GM13977 (cell line): ENCODE measurements at regions not wholly inside any gene's neighbourhood (a gene's known extent, or its start where the extent isn't known, plus 50 kb on each side); places are given as distances from the start of the nearest gene placed in this dataset.

Experiments
- DNase-seq: peaks from one replicate; pipeline ENCODE4 v3.0.0; 2012; ENCODE audit warnings: low spot score
- in situ Hi-C: fragments of 300-500 bp; cut with MboI; formaldehyde crosslinking; loops from one replicate; pipeline ENCODE4 v1.12.0; 2022; ENCODE audit warnings: low sequenced_read_pairs, low pct_unique_long_range_greater_than_20kb, mixed read lengths, inconsistent platforms; ENCODE audit not compliant: unreplicated experiment
- TF ChIP-seq, protein P1 (sequence below): IDR thresholded peaks from 2 replicates; pipeline ENCODE4 v1.5.1; 2012; ENCODE audit warnings: mild to moderate bottlenecking, control low read depth; ENCODE audit not compliant: insufficient read depth; ENCODE audit errors: extremely low read depth, missing control alignments

DNA sequence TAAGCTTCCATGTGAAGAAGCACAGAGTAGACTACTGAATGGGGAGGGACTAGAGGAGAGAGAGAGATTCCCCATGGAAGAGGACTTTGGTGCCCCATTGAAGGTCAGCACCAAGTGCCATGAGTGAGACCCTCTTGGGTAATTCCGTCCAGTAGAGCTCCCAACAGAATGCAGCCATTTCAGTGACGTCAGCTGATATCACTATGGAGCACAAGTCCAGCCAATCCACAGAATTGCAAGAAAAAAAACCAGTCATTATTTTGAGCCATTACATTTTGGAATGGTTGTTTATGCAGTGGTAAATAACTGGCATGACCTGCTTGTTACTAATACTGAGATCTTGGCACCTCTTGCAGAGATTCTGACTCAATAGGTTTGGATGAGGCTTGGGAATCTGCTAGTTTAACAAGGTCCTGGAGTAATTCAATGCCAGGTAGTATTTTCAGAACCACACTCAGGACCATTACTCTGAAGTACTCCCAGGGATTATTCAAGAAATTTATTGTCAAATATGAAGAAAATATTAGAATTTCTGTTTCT lies 52.6 kb upstream of the SP8 start:
- TF ChIP-seq, protein P1, sequence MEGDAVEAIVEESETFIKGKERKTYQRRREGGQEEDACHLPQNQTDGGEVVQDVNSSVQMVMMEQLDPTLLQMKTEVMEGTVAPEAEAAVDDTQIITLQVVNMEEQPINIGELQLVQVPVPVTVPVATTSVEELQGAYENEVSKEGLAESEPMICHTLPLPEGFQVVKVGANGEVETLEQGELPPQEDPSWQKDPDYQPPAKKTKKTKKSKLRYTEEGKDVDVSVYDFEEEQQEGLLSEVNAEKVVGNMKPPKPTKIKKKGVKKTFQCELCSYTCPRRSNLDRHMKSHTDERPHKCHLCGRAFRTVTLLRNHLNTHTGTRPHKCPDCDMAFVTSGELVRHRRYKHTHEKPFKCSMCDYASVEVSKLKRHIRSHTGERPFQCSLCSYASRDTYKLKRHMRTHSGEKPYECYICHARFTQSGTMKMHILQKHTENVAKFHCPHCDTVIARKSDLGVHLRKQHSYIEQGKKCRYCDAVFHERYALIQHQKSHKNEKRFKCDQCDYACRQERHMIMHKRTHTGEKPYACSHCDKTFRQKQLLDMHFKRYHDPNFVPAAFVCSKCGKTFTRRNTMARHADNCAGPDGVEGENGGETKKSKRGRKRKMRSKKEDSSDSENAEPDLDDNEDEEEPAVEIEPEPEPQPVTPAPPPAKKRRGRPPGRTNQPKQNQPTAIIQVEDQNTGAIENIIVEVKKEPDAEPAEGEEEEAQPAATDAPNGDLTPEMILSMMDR, result no peak
- in situ Hi-C loops, result no loop called here
- no peak for DNase-seq

DNA sequence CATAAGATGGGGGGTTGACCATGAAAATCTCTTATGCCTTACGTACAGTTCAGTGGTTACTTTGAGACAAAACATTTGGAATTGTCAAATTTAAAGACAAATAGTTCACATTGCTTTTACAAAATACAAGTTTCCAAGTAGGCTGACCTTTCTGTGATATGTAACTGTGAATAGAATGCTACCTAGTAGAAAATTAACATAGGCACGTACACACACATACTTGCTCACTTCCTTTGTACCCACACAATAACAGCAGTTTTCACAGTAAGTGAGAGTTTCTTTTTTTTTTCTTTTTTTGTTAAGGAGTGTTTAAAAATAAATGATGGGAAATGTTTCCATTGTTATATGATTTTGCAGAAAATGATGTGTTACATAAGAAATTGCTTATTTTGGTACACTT lies 53.3 kb upstream of the SP8 start:
- DNase-seq, result no peak
- TF ChIP-seq, protein P1, result no peak
- in situ Hi-C loops, result no loop called here

DNA sequence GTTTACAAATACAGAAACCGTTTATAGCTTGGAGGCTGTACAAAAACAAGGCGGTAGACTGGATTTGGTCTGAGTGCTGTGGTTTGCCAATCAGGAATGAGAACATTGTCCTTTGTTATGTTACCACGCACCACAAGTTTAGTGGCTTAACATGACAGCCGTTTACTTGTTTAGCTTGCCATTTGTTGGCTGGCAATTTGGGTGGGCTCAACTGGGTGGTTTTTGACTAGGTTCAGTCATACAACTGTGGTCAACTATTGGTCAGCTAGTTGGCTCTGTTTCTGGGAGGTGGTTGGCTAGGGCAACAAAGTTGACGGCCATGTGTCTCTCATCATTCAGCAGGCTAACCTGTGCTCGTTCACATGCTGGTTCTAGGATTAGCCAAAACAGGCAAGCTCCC lies 60.1 kb upstream of the SP8 start:
- TF ChIP-seq, protein P1, result no peak

DNA sequence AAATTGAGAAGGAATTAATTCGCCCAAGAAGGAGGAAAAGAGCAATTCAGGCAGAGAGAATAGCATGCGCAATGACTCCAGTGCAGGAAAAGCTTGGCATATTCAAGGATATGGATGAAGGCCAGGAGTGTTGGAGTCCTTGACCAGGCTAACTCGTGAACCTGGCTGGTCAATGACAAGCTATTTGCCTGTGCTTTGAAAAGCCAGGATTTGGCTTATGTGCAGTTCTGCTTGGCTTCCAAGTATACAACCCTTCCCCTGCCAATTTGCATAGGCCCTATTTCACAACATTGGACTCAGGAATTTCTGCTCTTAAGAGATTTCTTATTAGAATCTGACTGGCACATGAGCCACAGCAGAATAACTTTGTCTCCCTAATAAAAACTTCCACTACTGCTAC lies 72.3 kb upstream of the SP8 start:
- no peak for DNase-seq
- in situ Hi-C loops, result no loop called here
- TF ChIP-seq, protein P1, result no peak

More for the DNA sequence above, 60.1 kb upstream of the SP8 start:
- in situ Hi-C loops, result no loop called here
- no peak for DNase-seq

DNA sequence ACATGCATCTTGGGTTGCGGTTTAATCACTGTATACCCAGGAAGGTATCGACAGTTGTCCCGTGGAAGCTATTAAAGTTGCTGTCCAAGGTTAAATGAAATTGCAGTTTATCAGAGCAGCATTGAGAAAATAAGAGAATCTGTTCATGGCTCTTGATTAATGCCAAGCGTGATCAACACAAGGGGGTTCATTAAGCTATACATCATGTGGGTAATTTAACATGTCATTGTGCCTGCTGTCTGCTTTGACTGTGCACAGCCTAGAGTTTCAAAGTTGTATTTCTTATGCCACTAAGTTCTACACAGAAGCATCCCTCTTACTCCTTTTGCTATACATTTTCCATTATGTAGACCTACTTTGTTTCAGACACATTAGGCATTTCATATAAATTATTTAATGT lies 74.8 kb upstream of the SP8 start:
- in situ Hi-C loops, result no loop called here
- TF ChIP-seq, protein P1, result no peak
- DNase-seq, result no peak

DNA sequence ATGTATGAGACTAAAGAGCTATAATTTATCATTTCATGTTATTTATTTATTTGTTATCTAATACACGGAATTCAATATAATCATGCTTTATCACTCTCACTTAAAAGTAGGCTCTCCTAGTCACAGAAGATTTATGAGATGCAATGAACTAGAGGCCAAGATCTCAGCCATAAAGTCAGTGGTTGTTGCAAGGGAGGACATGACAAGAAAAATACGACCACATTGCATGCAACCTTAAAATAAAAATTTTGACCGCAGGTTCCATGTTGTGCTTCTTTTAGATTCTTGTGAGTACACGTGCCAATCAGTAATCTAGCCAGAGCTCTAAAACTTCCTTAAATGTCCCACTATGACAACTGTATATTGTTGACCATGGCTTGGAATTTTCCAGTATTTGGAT lies 75.9 kb upstream of the SP8 start:
- no peak for DNase-seq
- TF ChIP-seq, protein P1, result no peak
- in situ Hi-C loops, result no loop called here

DNA sequence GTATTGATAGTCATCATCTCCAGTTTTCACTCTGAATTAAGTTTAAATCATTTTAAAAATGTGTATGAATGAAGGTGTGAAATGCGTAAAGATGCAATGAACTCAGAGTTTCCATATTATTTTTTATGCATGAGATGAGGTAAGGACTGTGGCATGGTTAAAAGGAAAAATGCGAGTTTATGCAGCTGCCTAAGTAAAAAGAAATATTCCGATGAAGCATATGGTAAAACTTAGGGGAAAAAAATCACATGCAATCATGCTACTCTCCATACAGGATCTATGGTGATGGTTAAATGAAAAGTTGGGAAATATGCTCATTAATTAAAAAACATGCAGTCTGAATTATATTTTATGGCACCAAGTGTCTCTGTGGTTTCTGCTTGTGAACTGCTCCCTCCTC lies 77.5 kb upstream of the SP8 start:
- no peak for DNase-seq
- in situ Hi-C loops, result no loop called here
- TF ChIP-seq, protein P1, result no peak
